OCI-LY7 (cell line): ENCODE measurements at regions not wholly inside any gene's neighbourhood (a gene's known extent, or its start where the extent isn't known, plus 50 kb on each side); places are given as distances from the start of the nearest gene placed in this dataset.

Experiments
- EZH2phosphoT487 ChIP-seq: fragments of 200-600 bp; sonication (generic); IDR thresholded peaks from 2 replicates; pipeline ENCODE4 v1.6.1; 2018; ENCODE audit warnings: low read depth, borderline replicate concordance, mild to moderate bottlenecking, mixed run types, antibody characterized with exemption, low read length, moderate library complexity, mixed read lengths
- TF ChIP-seq, protein P1 (sequence below): fragments of 200-600 bp; sonication (generic); conservative IDR thresholded peaks from 2 replicates; pipeline ENCODE4 v1.5.1; 2014; ENCODE audit warnings: mild to moderate bottlenecking, antibody characterized with exemption, low read length, moderate library complexity, mixed read lengths

DNA sequence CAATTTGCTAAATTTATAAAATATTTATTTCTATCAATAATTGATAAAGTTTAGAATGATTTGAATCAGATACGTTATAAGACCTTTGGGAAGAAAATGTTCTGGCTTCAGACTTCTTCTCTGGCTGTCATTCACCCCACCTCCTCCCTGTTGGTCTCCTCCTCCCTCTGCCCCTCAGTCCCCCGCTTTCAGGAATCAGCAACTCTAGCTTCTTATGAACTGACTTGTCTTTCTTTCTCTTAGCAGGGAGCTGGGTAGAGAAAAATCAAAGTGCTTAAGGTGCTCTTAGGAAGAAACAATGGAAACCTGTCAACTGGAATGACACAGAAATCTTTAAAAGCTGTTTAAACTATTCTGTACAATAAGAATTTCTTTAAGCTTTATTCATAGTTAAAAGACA is 71.3 kb upstream of the ETV3 start:
- TF ChIP-seq, protein P1, sequence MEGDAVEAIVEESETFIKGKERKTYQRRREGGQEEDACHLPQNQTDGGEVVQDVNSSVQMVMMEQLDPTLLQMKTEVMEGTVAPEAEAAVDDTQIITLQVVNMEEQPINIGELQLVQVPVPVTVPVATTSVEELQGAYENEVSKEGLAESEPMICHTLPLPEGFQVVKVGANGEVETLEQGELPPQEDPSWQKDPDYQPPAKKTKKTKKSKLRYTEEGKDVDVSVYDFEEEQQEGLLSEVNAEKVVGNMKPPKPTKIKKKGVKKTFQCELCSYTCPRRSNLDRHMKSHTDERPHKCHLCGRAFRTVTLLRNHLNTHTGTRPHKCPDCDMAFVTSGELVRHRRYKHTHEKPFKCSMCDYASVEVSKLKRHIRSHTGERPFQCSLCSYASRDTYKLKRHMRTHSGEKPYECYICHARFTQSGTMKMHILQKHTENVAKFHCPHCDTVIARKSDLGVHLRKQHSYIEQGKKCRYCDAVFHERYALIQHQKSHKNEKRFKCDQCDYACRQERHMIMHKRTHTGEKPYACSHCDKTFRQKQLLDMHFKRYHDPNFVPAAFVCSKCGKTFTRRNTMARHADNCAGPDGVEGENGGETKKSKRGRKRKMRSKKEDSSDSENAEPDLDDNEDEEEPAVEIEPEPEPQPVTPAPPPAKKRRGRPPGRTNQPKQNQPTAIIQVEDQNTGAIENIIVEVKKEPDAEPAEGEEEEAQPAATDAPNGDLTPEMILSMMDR, result no peak
- TF ChIP-seq EZH2phosphoT487, result no peak
